H1 (cell line): ENCODE measurements at regions not wholly inside any gene's neighbourhood (a gene's known extent, or its start where the extent isn't known, plus 50 kb on each side); places are given as distances from the start of the nearest gene placed in this dataset.

Experiments used
- TF ChIP-seq, protein P1 (sequence below): fragments of 300-600 bp; sonication (generic); IDR thresholded peaks from 2 replicates; pipeline ENCODE4 v1.7.1; 2012; ENCODE audit warnings: low read length, moderate library complexity, mild to moderate bottlenecking, inconsistent platforms; ENCODE audit not compliant: insufficient replicate concordance

DNA sequence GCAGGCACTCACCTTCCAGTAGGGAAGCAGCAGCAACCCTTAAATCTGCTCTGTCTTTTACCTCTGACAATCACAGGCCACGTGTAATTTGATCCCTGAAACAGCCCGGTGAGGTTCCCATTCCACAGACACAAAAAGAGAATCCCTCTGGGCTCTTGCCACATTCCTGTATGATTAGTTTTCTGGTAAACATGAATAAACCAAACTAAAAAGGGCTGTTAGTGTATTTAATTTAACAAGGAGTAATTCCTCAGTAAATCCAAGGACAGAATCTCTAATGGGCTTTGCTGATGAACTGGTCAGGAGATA is 186.9 kb downstream of the FAM43A start (continued):
- TF ChIP-seq, protein P1, sequence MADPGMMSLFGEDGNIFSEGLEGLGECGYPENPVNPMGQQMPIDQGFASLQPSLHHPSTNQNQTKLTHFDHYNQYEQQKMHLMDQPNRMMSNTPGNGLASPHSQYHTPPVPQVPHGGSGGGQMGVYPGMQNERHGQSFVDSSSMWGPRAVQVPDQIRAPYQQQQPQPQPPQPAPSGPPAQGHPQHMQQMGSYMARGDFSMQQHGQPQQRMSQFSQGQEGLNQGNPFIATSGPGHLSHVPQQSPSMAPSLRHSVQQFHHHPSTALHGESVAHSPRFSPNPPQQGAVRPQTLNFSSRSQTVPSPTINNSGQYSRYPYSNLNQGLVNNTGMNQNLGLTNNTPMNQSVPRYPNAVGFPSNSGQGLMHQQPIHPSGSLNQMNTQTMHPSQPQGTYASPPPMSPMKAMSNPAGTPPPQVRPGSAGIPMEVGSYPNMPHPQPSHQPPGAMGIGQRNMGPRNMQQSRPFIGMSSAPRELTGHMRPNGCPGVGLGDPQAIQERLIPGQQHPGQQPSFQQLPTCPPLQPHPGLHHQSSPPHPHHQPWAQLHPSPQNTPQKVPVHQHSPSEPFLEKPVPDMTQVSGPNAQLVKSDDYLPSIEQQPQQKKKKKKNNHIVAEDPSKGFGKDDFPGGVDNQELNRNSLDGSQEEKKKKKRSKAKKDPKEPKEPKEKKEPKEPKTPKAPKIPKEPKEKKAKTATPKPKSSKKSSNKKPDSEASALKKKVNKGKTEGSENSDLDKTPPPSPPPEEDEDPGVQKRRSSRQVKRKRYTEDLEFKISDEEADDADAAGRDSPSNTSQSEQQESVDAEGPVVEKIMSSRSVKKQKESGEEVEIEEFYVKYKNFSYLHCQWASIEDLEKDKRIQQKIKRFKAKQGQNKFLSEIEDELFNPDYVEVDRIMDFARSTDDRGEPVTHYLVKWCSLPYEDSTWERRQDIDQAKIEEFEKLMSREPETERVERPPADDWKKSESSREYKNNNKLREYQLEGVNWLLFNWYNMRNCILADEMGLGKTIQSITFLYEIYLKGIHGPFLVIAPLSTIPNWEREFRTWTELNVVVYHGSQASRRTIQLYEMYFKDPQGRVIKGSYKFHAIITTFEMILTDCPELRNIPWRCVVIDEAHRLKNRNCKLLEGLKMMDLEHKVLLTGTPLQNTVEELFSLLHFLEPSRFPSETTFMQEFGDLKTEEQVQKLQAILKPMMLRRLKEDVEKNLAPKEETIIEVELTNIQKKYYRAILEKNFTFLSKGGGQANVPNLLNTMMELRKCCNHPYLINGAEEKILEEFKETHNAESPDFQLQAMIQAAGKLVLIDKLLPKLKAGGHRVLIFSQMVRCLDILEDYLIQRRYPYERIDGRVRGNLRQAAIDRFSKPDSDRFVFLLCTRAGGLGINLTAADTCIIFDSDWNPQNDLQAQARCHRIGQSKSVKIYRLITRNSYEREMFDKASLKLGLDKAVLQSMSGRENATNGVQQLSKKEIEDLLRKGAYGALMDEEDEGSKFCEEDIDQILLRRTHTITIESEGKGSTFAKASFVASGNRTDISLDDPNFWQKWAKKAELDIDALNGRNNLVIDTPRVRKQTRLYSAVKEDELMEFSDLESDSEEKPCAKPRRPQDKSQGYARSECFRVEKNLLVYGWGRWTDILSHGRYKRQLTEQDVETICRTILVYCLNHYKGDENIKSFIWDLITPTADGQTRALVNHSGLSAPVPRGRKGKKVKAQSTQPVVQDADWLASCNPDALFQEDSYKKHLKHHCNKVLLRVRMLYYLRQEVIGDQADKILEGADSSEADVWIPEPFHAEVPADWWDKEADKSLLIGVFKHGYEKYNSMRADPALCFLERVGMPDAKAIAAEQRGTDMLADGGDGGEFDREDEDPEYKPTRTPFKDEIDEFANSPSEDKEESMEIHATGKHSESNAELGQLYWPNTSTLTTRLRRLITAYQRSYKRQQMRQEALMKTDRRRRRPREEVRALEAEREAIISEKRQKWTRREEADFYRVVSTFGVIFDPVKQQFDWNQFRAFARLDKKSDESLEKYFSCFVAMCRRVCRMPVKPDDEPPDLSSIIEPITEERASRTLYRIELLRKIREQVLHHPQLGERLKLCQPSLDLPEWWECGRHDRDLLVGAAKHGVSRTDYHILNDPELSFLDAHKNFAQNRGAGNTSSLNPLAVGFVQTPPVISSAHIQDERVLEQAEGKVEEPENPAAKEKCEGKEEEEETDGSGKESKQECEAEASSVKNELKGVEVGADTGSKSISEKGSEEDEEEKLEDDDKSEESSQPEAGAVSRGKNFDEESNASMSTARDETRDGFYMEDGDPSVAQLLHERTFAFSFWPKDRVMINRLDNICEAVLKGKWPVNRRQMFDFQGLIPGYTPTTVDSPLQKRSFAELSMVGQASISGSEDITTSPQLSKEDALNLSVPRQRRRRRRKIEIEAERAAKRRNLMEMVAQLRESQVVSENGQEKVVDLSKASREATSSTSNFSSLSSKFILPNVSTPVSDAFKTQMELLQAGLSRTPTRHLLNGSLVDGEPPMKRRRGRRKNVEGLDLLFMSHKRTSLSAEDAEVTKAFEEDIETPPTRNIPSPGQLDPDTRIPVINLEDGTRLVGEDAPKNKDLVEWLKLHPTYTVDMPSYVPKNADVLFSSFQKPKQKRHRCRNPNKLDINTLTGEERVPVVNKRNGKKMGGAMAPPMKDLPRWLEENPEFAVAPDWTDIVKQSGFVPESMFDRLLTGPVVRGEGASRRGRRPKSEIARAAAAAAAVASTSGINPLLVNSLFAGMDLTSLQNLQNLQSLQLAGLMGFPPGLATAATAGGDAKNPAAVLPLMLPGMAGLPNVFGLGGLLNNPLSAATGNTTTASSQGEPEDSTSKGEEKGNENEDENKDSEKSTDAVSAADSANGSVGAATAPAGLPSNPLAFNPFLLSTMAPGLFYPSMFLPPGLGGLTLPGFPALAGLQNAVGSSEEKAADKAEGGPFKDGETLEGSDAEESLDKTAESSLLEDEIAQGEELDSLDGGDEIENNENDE = no peak
